ENCODE measurements at regions not wholly inside any gene's neighbourhood (a gene's known extent, or its start where the extent isn't known, plus 50 kb on each side); places are given as distances from the start of the nearest gene placed in this dataset.

DNA sequence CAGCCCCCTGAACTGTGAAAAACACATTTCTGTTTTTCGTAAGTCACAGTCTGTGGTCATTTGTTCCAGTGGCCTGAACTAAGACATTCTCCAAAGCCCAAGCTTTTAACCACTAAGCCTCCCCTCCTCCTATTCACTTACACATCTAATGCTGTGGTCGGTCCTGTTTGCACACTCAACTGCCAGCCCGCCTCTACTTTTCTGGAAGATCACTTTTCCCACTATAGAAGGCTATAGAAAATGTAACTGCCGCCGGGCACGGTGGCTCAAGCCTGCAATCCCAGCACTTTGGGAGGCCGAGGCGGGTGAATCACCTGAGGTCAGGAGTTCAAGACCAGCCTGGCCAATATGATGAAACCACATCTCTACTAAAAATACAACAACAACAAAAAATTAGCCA, 524.7 kb upstream of the TMEM132C start:
- no peak for DNase-seq (ENCODE audit: low spot score, unreplicated experiment)
- H3K4me3 Mint-ChIP-seq (ENCODE audit: low read depth), result no peak overlapping the region
- TF ChIP-seq, protein P1, sequence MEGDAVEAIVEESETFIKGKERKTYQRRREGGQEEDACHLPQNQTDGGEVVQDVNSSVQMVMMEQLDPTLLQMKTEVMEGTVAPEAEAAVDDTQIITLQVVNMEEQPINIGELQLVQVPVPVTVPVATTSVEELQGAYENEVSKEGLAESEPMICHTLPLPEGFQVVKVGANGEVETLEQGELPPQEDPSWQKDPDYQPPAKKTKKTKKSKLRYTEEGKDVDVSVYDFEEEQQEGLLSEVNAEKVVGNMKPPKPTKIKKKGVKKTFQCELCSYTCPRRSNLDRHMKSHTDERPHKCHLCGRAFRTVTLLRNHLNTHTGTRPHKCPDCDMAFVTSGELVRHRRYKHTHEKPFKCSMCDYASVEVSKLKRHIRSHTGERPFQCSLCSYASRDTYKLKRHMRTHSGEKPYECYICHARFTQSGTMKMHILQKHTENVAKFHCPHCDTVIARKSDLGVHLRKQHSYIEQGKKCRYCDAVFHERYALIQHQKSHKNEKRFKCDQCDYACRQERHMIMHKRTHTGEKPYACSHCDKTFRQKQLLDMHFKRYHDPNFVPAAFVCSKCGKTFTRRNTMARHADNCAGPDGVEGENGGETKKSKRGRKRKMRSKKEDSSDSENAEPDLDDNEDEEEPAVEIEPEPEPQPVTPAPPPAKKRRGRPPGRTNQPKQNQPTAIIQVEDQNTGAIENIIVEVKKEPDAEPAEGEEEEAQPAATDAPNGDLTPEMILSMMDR (IDR thresholded peaks at IDR 0.05; ENCODE audit: unreplicated experiment), result no peak
- no peaks in the 10 kb centered on the region for H3K4me1 Mint-ChIP-seq (ENCODE audit: low read depth)
- no peaks in the 10 kb centered on the region for H3K36me3 Mint-ChIP-seq (ENCODE audit: insufficient read depth)
- no peak overlapping the region for H3K27ac Mint-ChIP-seq
- no peaks in the 10 kb centered on the region for H3K27me3 Mint-ChIP-seq
- no peaks in the 10 kb centered on the region for H3K9me3 Mint-ChIP-seq (ENCODE audit: low read depth)

DNA sequence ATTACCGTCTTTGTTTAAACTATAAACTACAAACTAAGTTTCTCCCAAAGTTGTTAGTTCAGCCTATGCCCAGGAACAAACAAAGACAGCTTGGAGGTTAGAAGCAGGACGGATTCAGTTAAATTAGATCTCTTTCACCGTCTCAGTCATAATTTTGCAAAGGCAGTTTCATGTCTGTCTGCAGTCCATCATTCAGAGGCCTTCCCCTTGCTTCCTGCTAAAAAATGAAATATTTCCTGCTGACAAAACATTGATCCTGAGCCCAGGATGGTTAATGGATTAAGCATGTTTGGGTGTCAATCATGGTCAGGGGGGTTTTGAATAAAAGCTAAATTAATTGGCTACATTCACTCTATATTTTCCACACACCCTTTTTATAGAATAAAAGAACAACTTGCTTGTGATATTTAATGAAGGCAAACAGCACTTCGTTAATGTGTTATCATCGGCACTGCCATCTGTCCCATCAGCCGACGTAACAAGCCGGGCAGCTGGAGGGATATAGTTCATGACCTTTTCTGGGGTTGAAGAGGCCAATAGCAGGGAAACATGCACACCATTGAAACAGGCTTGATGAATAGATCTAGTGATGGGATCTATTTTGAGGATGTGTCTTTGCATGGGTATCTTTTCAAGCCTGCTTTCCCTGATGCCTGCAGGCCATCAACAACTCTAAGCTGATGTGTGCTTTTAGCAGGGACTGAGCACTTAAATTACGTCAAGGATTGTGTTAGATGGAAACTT, 521.3 kb upstream of the TMEM132C start:
- TF ChIP-seq, protein P1 (IDR thresholded peaks at IDR 0.05; ENCODE audit: unreplicated experiment), result no peak
- Mint-ChIP-seq H3K27me3 (no peaks in the 10 kb centered on the region), H3K9me3 (ENCODE audit: low read depth) (no peaks in the 10 kb centered on the region), H3K27ac (no peak overlapping the region), H3K4me1 (ENCODE audit: low read depth) (no peaks in the 10 kb centered on the region), H3K4me3 (ENCODE audit: low read depth) (no peak overlapping the region), H3K36me3 (ENCODE audit: insufficient read depth) (no peaks in the 10 kb centered on the region)
- no peak for DNase-seq (ENCODE audit: low spot score, unreplicated experiment)

DNA sequence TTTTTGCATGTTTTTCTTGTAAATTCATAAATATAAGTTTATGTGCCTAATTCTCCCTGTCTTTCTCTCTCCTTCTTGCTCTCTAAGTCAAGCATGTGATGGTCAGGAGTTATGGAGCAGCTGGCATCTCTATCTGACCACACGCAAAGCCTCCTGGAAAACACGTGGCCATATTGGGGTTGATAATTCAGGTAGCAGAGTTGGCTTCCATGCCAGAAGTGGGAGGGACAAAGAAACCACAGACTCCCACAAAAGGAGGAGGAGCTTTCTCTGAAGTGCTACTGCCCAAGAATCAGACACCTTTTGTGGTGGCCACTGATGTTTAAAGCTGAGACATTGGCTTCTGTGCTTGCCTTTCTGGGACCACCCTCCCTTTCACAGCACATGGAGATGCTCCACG, 517.6 kb upstream of the TMEM132C start:
- Mint-ChIP-seq H3K27ac (no peak overlapping the region), H3K27me3 (no peaks in the 10 kb centered on the region), H3K36me3 (ENCODE audit: insufficient read depth) (no peaks in the 10 kb centered on the region), H3K4me1 (ENCODE audit: low read depth) (peaks cover 3% of the 10 kb centered on the region), H3K4me3 (ENCODE audit: low read depth) (no peak overlapping the region), H3K9me3 (ENCODE audit: low read depth) (no peaks in the 10 kb centered on the region)
- no peak for DNase-seq (ENCODE audit: low spot score, unreplicated experiment)
- TF ChIP-seq, protein P1 (IDR thresholded peaks at IDR 0.05; ENCODE audit: unreplicated experiment), result no peak

DNA sequence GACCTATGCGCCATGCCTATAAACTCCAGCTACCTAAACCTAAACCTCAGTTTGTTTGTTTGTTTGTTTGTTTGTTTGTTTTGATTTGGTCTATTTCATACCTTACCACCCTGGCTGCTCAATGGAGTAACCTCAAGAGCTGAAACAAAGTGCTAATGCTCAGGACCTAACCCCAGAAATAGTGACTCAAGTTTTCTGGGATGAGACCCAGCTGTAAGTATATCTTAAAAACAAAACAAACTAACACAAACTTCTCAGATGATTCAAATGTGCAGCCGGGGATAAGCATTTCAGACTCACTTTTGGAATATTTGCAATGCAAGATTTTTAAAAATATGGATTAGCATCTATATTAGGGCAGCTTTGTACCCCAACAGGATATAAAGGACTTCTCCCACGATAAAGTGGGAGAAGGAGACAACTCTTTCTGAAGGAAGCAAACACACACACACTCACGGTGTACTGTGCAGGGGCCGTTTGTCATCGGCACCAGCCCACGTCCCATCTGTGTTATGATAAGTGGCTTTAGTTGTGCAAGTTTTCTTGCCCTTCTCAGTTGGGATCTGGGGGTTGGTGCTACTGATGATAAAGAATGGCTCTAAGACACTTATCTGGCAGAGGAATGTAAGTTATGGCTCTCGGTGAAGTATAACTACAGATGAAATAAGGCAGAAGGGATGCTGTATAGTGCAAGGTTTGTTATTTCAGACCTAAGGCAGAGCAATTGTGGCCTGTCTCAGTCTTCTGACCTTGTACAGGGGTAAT, 516.7 kb upstream of the TMEM132C start:
- no peak for DNase-seq (ENCODE audit: low spot score, unreplicated experiment)
- H3K4me3 Mint-ChIP-seq (ENCODE audit: low read depth), result no peak overlapping the region
- no peaks in the 10 kb centered on the region for H3K27me3 Mint-ChIP-seq
- H3K36me3 Mint-ChIP-seq (ENCODE audit: insufficient read depth), result no peaks in the 10 kb centered on the region
- H3K4me1 Mint-ChIP-seq (ENCODE audit: low read depth), result peaks cover 3% of the 10 kb centered on the region
- no peaks in the 10 kb centered on the region for H3K9me3 Mint-ChIP-seq (ENCODE audit: low read depth)
- no peak overlapping the region for H3K27ac Mint-ChIP-seq
- TF ChIP-seq, protein P1 (IDR thresholded peaks at IDR 0.05; ENCODE audit: unreplicated experiment), result no peak

DNA sequence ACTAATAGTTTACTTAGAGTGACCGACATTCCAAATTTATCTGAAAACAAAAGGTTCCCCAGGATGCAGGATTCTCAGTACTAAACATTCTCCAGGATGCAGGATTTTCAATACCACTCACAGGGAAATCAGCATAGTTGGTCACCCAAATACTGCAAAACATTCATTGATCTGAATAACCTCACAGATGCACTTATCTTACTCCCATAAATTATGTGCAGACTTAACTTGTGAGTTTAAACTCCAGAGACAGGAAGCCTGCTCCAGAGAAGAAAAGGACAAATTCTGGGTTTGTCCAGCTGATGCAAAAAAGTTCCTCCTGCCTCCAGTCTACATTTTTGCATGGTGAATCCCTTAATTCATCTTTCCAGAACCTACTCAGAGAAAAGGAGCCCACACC, 514.2 kb upstream of the TMEM132C start:
- Mint-ChIP-seq H3K4me3 (ENCODE audit: low read depth) (no peak overlapping the region), H3K27me3 (no peaks in the 10 kb centered on the region), H3K9me3 (ENCODE audit: low read depth) (peaks cover 13% of the 10 kb centered on the region), H3K36me3 (ENCODE audit: insufficient read depth) (no peaks in the 10 kb centered on the region), H3K4me1 (ENCODE audit: low read depth) (peaks cover 3% of the 10 kb centered on the region), H3K27ac (no peak overlapping the region)
- DNase-seq (ENCODE audit: low spot score, unreplicated experiment), result no peak
- TF ChIP-seq, protein P1 (IDR thresholded peaks at IDR 0.05; ENCODE audit: unreplicated experiment), result no peak

Data from progenitor cell of endocrine pancreas (in vitro differentiated cells).